DND-41 (cell line): ENCODE measurements at regions not wholly inside any gene's neighbourhood (a gene's known extent, or its start where the extent isn't known, plus 50 kb on each side); places are given as distances from the start of the nearest gene placed in this dataset.
"Not testable (repeated sequence)": the region's sequence is repeated elsewhere in the genome, so short reads cannot be mapped to it uniquely, and the experiment has no call there.

ENCODE experiments used
- EZH2 ChIP-seq: IDR thresholded peaks from 3 replicates; pipeline ENCODE4 v1.6.1; 2012; ENCODE audit warnings: borderline replicate concordance, low read depth, mild to moderate bottlenecking, moderate library complexity, low read length, inconsistent platforms; ENCODE audit not compliant: severe bottlenecking
- TF ChIP-seq, protein P1 (sequence below): IDR thresholded peaks from 2 replicates; pipeline ENCODE4 v1.5.1; 2012; ENCODE audit warnings: borderline replicate concordance, low read length, moderate library complexity, mild to moderate bottlenecking; ENCODE audit not compliant: poor library complexity, severe bottlenecking; ENCODE audit errors: extremely low read depth

DNA sequence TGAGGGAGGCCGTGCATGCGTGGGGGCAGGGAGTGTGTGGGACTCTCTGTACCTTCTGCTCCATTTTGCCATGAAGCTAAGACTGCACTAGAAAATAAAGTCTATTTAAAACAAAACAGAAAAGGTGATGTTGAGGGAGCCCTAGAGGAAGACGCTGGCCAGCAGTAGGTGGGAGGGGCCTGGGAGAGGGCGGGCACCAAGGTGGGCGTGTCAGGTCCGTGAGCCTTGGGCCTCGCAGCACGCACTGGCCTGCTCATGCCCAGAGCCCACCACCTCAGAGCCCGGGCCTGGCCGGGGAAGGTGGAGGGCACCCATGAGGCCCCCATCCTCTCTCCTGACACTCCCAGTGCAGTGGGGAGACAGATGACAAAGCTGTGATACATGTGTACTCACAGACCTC is 5408.3 kb upstream of the TPTE start:
- TF ChIP-seq, protein P1, sequence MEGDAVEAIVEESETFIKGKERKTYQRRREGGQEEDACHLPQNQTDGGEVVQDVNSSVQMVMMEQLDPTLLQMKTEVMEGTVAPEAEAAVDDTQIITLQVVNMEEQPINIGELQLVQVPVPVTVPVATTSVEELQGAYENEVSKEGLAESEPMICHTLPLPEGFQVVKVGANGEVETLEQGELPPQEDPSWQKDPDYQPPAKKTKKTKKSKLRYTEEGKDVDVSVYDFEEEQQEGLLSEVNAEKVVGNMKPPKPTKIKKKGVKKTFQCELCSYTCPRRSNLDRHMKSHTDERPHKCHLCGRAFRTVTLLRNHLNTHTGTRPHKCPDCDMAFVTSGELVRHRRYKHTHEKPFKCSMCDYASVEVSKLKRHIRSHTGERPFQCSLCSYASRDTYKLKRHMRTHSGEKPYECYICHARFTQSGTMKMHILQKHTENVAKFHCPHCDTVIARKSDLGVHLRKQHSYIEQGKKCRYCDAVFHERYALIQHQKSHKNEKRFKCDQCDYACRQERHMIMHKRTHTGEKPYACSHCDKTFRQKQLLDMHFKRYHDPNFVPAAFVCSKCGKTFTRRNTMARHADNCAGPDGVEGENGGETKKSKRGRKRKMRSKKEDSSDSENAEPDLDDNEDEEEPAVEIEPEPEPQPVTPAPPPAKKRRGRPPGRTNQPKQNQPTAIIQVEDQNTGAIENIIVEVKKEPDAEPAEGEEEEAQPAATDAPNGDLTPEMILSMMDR: not testable (repeated sequence)
- not testable (repeated sequence) for TF ChIP-seq EZH2
